ENCODE measurements at regions not wholly inside any gene's neighbourhood (a gene's known extent, or its start where the extent isn't known, plus 50 kb on each side); places are given as distances from the start of the nearest gene placed in this dataset.
"Not testable (repeated sequence)": the region's sequence is repeated elsewhere in the genome, so short reads cannot be mapped to it uniquely, and the experiment has no call there.

- ATAC-seq (no peak), DNase-seq (no peak)
- Histone ChIP-seq H3K4me3 (no peak overlapping the region), H3K36me3 (ENCODE audit: low read depth) (no peaks in the 10 kb centered on the region), H3K9me3 (no peaks in the 10 kb centered on the region), H3K4me1 (ENCODE audit: low read depth) (no peaks in the 10 kb centered on the region)
- intact Hi-C loops (cut with DNase I, micrococcal nuclease) = no loop called here
- TF ChIP-seq CTCF (IDR thresholded peaks at IDR 0.05) = no peak
These were observed 259.2 kb downstream of the NUF2 start for GRCh38 chr1:163580926-163581325.

- TF ChIP-seq CTCF (IDR thresholded peaks at IDR 0.05) = no peak
- no peaks in the 10 kb centered on the region for H3K4me1 ChIP-seq (ENCODE audit: low read depth)
- H3K4me3 ChIP-seq = no peak overlapping the region
- no peaks in the 10 kb centered on the region for H3K9me3 ChIP-seq
- no peaks in the 10 kb centered on the region for H3K36me3 ChIP-seq (ENCODE audit: low read depth)
- ATAC-seq (peak; percentile 93), DNase-seq (no peak)
- intact Hi-C loops (cut with DNase I, micrococcal nuclease) = no loop called here
These were observed 262.0 kb downstream of the NUF2 start for GRCh38 chr1:163583661-163584181.

GRCh38 chr1:163585796-163586195 is 264.0 kb downstream of the NUF2 start:
- TF ChIP-seq CTCF (IDR thresholded peaks at IDR 0.05) = no peak
- no peaks in the 10 kb centered on the region for H3K36me3 ChIP-seq (ENCODE audit: low read depth)
- no peak for ATAC-seq
- DNase-seq = no peak
- H3K9me3 ChIP-seq = no peaks in the 10 kb centered on the region
- H3K4me3 ChIP-seq = no peak overlapping the region
- intact Hi-C loops (cut with DNase I, micrococcal nuclease) = no loop called here
- no peaks in the 10 kb centered on the region for H3K4me1 ChIP-seq (ENCODE audit: low read depth)

- intact Hi-C loops (cut with DNase I, micrococcal nuclease) = no loop called here
- Histone ChIP-seq H3K9me3 (no peaks in the 10 kb centered on the region), H3K36me3 (ENCODE audit: low read depth) (no peaks in the 10 kb centered on the region), H3K4me1 (ENCODE audit: low read depth) (no peaks in the 10 kb centered on the region), H3K4me3 (no peak overlapping the region)
- ATAC-seq (no peak), DNase-seq (no peak)
- TF ChIP-seq CTCF (IDR thresholded peaks at IDR 0.05) = no peak
These were observed 267.0 kb downstream of the NUF2 start for GRCh38 chr1:163588796-163589195.

GRCh38 chr1:163589735-163590134 is 268.0 kb downstream of the NUF2 start:
- Histone ChIP-seq H3K9me3 (no peaks in the 10 kb centered on the region), H3K4me3 (no peak overlapping the region), H3K36me3 (ENCODE audit: low read depth) (no peaks in the 10 kb centered on the region), H3K4me1 (ENCODE audit: low read depth) (no peaks in the 10 kb centered on the region)
- intact Hi-C loops (cut with DNase I, micrococcal nuclease) = no loop called here
- TF ChIP-seq CTCF (IDR thresholded peaks at IDR 0.05) = no peak
- no peak for ATAC-seq
- no peak for DNase-seq

GRCh38 chr1:163591131-163591530 is 269.4 kb downstream of the NUF2 start:
- intact Hi-C loops (cut with DNase I, micrococcal nuclease); H3K4me3 ChIP-seq; ATAC-seq: not testable (repeated sequence)

GRCh38 chr1:163592623-163593022 is 270.9 kb downstream of the NUF2 start:
- H3K4me1 ChIP-seq (ENCODE audit: low read depth); DNase-seq; H3K36me3 ChIP-seq (ENCODE audit: low read depth); H3K9me3 ChIP-seq; intact Hi-C loops (cut with DNase I, micrococcal nuclease); ATAC-seq; H3K4me3 ChIP-seq: not testable (repeated sequence)

More at GRCh38 chr1:163591131-163591530, 269.4 kb downstream of the NUF2 start:
- H3K4me1 ChIP-seq (ENCODE audit: low read depth); DNase-seq; H3K36me3 ChIP-seq (ENCODE audit: low read depth); H3K9me3 ChIP-seq: not testable (repeated sequence)

- H3K4me3 ChIP-seq; intact Hi-C loops (cut with DNase I, micrococcal nuclease); ATAC-seq; H3K36me3 ChIP-seq (ENCODE audit: low read depth); DNase-seq; H3K4me1 ChIP-seq (ENCODE audit: low read depth); H3K9me3 ChIP-seq: not testable (repeated sequence)
These were observed 274.4 kb downstream of the NUF2 start for GRCh38 chr1:163596106-163596505.
